ENCODE measurements at regions not wholly inside any gene's neighbourhood (a gene's known extent, or its start where the extent isn't known, plus 50 kb on each side); places are given as distances from the start of the nearest gene placed in this dataset.

DNA sequence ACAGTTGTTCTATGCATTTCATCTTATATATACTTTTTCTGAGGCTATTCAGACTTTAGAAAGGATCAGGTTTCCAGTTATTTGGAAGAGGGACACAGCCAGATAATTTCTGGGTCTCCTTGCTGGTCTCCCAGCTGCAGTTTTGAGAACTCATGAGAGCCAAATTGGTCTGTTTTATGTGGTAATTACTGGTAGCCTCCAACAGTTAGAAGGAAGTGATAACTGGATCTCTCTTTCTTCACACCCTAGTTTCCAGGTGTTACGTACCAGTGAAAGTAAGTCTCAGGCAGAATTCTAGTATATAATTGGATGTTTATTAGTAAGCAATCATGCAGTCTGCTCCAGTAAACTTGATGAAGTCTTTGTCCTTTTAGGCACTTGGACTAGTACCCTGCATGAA is 63.2 kb upstream of the RPS23 start:
- Histone ChIP-seq H3K9me3 (ENCODE audit: severe bottlenecking) (peaks cover 2% of the 10 kb centered on the region), H3K4me3 (ENCODE audit: severe bottlenecking) (no peak overlapping the region), H3K36me3 (ENCODE audit: low read depth) (no peaks in the 10 kb centered on the region), H3K4me1 (ENCODE audit: insufficient read depth, poor library complexity, severe bottlenecking) (no peaks in the 10 kb centered on the region), H3K27ac (ENCODE audit: poor library complexity, severe bottlenecking) (no peak overlapping the region), H3K27me3 (ENCODE audit: insufficient read depth, poor library complexity, severe bottlenecking) (no peaks in the 10 kb centered on the region)
- TF ChIP-seq CTCF (IDR thresholded peaks at IDR 0.05; ENCODE audit: poor library complexity, severe bottlenecking) = no peak
- DNase-seq (ENCODE audit: low spot score) = no peak
- no peak for ATAC-seq (ENCODE audit: low read depth)

- no peaks in the 10 kb centered on the region for H3K36me3 ChIP-seq (ENCODE audit: low read depth)
- no peak overlapping the region for H3K4me3 ChIP-seq (ENCODE audit: severe bottlenecking)
- ATAC-seq (ENCODE audit: low read depth) (no peak), DNase-seq (ENCODE audit: low spot score) (no peak)
- no peak overlapping the region for H3K27ac ChIP-seq (ENCODE audit: poor library complexity, severe bottlenecking)
- peaks cover 2% of the 10 kb centered on the region for H3K9me3 ChIP-seq (ENCODE audit: severe bottlenecking)
- H3K4me1 ChIP-seq (ENCODE audit: insufficient read depth, poor library complexity, severe bottlenecking) = no peaks in the 10 kb centered on the region
- H3K27me3 ChIP-seq (ENCODE audit: insufficient read depth, poor library complexity, severe bottlenecking) = no peaks in the 10 kb centered on the region
- TF ChIP-seq CTCF (IDR thresholded peaks at IDR 0.05; ENCODE audit: poor library complexity, severe bottlenecking) = no peak
Observed at GRCh38 chr5:82340799-82341198, 62.6 kb upstream of the RPS23 start.

DNA sequence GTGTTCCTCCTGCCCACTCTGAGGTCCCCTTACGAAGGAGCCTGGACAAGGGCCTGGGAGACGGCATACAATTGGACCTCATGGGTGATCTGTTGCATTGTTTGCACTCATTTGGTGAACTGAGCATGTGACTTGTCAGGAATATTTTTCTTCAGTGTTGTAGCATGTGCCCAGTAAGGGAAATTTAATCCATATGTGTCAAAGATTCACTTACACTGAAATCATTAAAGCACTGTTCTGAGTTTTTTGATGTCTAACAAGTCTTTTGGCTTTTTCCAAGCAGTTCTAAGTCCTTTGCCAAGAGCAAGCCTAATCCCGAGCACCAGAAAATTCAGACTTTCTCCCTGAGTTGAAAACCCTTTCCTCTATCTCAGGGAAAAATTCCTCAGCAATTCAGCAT is 61.6 kb upstream of the RPS23 start:
- no peaks in the 10 kb centered on the region for H3K36me3 ChIP-seq (ENCODE audit: low read depth)
- no peak overlapping the region for H3K4me3 ChIP-seq (ENCODE audit: severe bottlenecking)
- DNase-seq (ENCODE audit: low spot score) (no peak), ATAC-seq (ENCODE audit: low read depth) (no peak)
- no peaks in the 10 kb centered on the region for H3K27me3 ChIP-seq (ENCODE audit: insufficient read depth, poor library complexity, severe bottlenecking)
- no peak overlapping the region for H3K27ac ChIP-seq (ENCODE audit: poor library complexity, severe bottlenecking)
- no peaks in the 10 kb centered on the region for H3K9me3 ChIP-seq (ENCODE audit: severe bottlenecking)
- no peaks in the 10 kb centered on the region for H3K4me1 ChIP-seq (ENCODE audit: insufficient read depth, poor library complexity, severe bottlenecking)
- no peak for TF ChIP-seq CTCF (IDR thresholded peaks at IDR 0.05; ENCODE audit: poor library complexity, severe bottlenecking)

GRCh38 chr5:82338771-82339373 is 60.7 kb upstream of the RPS23 start:
- ATAC-seq (ENCODE audit: low read depth) = no peak
- no peak for DNase-seq (ENCODE audit: low spot score)
- H3K27ac ChIP-seq (ENCODE audit: poor library complexity, severe bottlenecking) = no peak overlapping the region
- no peaks in the 10 kb centered on the region for H3K9me3 ChIP-seq (ENCODE audit: severe bottlenecking)
- no peaks in the 10 kb centered on the region for H3K4me1 ChIP-seq (ENCODE audit: insufficient read depth, poor library complexity, severe bottlenecking)
- no peaks in the 10 kb centered on the region for H3K36me3 ChIP-seq (ENCODE audit: low read depth)
- TF ChIP-seq CTCF (IDR thresholded peaks at IDR 0.05; ENCODE audit: poor library complexity, severe bottlenecking) = no peak
- no peaks in the 10 kb centered on the region for H3K27me3 ChIP-seq (ENCODE audit: insufficient read depth, poor library complexity, severe bottlenecking)
- H3K4me3 ChIP-seq (ENCODE audit: severe bottlenecking) = no peak overlapping the region

DNA sequence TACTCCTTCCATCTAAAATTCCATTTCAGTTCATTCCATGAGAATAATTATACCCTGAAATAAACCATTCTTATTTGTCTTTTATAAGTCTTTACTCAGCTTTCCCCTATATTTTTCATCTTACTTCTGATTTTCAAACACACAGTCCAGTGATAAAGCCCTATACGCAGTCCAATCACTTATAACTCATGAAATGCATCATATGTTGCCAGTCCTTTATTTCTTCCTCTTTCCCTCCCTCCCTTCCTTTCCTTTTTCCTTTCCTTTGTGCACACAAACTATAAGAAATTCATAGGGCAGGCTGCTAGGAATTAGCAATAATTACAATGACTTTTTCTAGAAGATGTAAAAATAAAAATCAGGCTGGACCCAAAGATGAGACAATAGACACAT is 58.8 kb upstream of the RPS23 start:
- Histone ChIP-seq H3K27ac (ENCODE audit: poor library complexity, severe bottlenecking) (no peak overlapping the region), H3K27me3 (ENCODE audit: insufficient read depth, poor library complexity, severe bottlenecking) (no peaks in the 10 kb centered on the region), H3K9me3 (ENCODE audit: severe bottlenecking) (no peaks in the 10 kb centered on the region), H3K36me3 (ENCODE audit: low read depth) (no peaks in the 10 kb centered on the region), H3K4me3 (ENCODE audit: severe bottlenecking) (no peak overlapping the region), H3K4me1 (ENCODE audit: insufficient read depth, poor library complexity, severe bottlenecking) (no peaks in the 10 kb centered on the region)
- ATAC-seq (ENCODE audit: low read depth) (no peak), DNase-seq (ENCODE audit: low spot score) (no peak)
- TF ChIP-seq CTCF (IDR thresholded peaks at IDR 0.05; ENCODE audit: poor library complexity, severe bottlenecking) = no peak

Measured in RWPE2 (cell line).